Keratinocyte (primary cell): ENCODE measurements at regions not wholly inside any gene's neighbourhood (a gene's known extent, or its start where the extent isn't known, plus 50 kb on each side); places are given as distances from the start of the nearest gene placed in this dataset.

ENCODE experiments used
- CTCF ChIP-seq, 3 experiments: IDR thresholded peaks in 1 of 3; conservative IDR thresholded peaks in 1 of 3; optimal IDR thresholded peaks in 1 of 3; 2 replicates in 2 of 3; 3 replicates in 1 of 3; pipeline versions ENCODE3 to v1.5.1; 2011; ENCODE audit warnings: low read length in 3 of 3, mild to moderate bottlenecking in 3 of 3, moderate library complexity in 2 of 3, control low read depth in 1 of 3, inconsistent platforms in 1 of 3; ENCODE audit not compliant: insufficient read depth in 2 of 3; ENCODE audit errors: extremely low read depth in 1 of 3
- EZH2 ChIP-seq: IDR thresholded peaks from one replicate; pipeline ENCODE4 v1.6.1; 2012; ENCODE audit warnings: inconsistent platforms, mild to moderate bottlenecking, low read length, moderate library complexity

- no peak for TF ChIP-seq CTCF (optimal IDR thresholded peaks at IDR 0.05 in 1 of 3, IDR thresholded peaks at IDR 0.05 in 1 of 3, conservative IDR thresholded peaks at IDR 0.05 in 1 of 3; ENCODE audit: extremely low read depth in 1 of 3, insufficient read depth in 2 of 3, low read length in 3 of 3)
- no peak for TF ChIP-seq EZH2
These were observed 208.7 kb downstream of the CBLL2 start for GRCh38 chrX:22481436-22481835.
